HCT116 (cell line): ENCODE measurements at regions not wholly inside any gene's neighbourhood (a gene's known extent, or its start where the extent isn't known, plus 50 kb on each side); places are given as distances from the start of the nearest gene placed in this dataset.

Experiments
- ATAC-seq: fragments of 200-7000 bp; cut with Tn5 transposase; 2 replicates; pipeline ENCODE4 v1.9.1; 2020; ENCODE audit warnings: mild to moderate bottlenecking, moderate library complexity
- BruUV-seq: library from RNA; stranded (reverse); fragments of 400-500 nt; replicated peaks from 2 replicates; lab custom pipeline; 2021; lab: Mats Ljungman, UMichigan
- CTCF ChIA-PET: fragments of 300-600 bp; sonication (Branson Sonifier 250); formaldehyde crosslinking; loops from one replicate; lab custom pipeline; 2021; ENCODE audit warnings: antibody characterized with exemption; lab: Charles Lee
- POLR2A ChIA-PET: fragments of 300-600, 350-600 bp; sonication (Branson Sonifier 250); formaldehyde crosslinking; loops from one replicate; lab custom pipeline; 2021; ENCODE audit warnings: antibody characterized with exemption; lab: Charles Lee
- RAD21 ChIA-PET, 2 experiments: fragments of 300-600 bp; sonication (Branson Sonifier 250); formaldehyde crosslinking; loops; one replicate each; lab custom pipeline; 2023; ENCODE audit warnings: low total read pairs in 2 of 2; ENCODE audit not compliant: uncharacterized antibody in 2 of 2, unreplicated experiment in 2 of 2, low non-redundant PET in 1 of 2; lab: Charles Lee
- DNase-seq: peaks from one replicate; pipeline ENCODE4 v3.0.0-alpha.2; 2010; ENCODE audit warnings: low read depth, low spot score
- H2AFZ ChIP-seq: fragments of 200-600 bp; shearing (Covaris generic), sonication (generic); 2 replicates; pipeline ENCODE4 v1.6.1; 2017; ENCODE audit warnings: low read depth, mixed run types, mixed read lengths, antibody characterized with exemption, low read length; ENCODE audit not compliant: poor library complexity, severe bottlenecking
- H3K27ac ChIP-seq: 2 replicates; pipeline ENCODE4 v1.5.1; 2012; ENCODE audit warnings: low read depth, low read length
- H3K27me3 ChIP-seq: fragments of 200-600 bp; sonication (generic); 2 replicates; pipeline ENCODE4 v1.6.1; 2016; ENCODE audit warnings: mixed run types, low read length, mixed read lengths; ENCODE audit not compliant: insufficient read depth
- H3K36me3 ChIP-seq, 2 experiments: fragments of 200-500 bp in 1 of 2; fragments of 200-600 bp in 1 of 2; sonication (Bioruptor generic) in 1 of 2; sonication (generic) in 1 of 2; 2 replicates each; pipeline versions ENCODE4 v1.5.1 to v1.6.1; 2014 to 2016; ENCODE audit warnings: low read length in 2 of 2, inconsistent platforms in 1 of 2, mixed read lengths in 1 of 2, mixed run types in 1 of 2; ENCODE audit not compliant: insufficient read depth in 2 of 2, control insufficient read depth in 1 of 2
- H3K4me1 ChIP-seq, 2 experiments: fragments of 200-600 bp in 1 of 2; sonication (generic) in 1 of 2; 2 replicates each; pipeline versions ENCODE4 v1.5.1 to v1.6.1; 2012 to 2017; ENCODE audit warnings: low read length in 2 of 2, inconsistent platforms in 1 of 2, mild to moderate bottlenecking in 1 of 2, mixed read lengths in 1 of 2, mixed run types in 1 of 2, moderate library complexity in 1 of 2; ENCODE audit not compliant: insufficient read depth in 2 of 2, control insufficient read depth in 1 of 2
- H3K4me2 ChIP-seq: fragments of 200-600 bp; sonication (generic); 2 replicates; pipeline ENCODE4 v1.6.1; 2017; ENCODE audit warnings: mixed run types, low read length, mixed read lengths
- H3K4me3 ChIP-seq, 2 experiments: fragments of 200-600 bp in 1 of 2; sonication (generic) in 1 of 2; replicated peaks in 1 of 2; 2 replicates each; pipeline ENCODE4 v1.5.1; 2011 to 2016; ENCODE audit warnings: low read length in 2 of 2, control low read depth in 1 of 2, low read depth in 1 of 2, mild to moderate bottlenecking in 1 of 2, mixed read lengths in 1 of 2, mixed run types in 1 of 2
- H3K79me2 ChIP-seq: fragments of 200-600 bp; sonication (generic); 2 replicates; pipeline ENCODE4 v1.6.1; 2017; ENCODE audit warnings: mild to moderate bottlenecking, mixed run types, low read length, moderate library complexity, mixed read lengths; ENCODE audit not compliant: insufficient read depth
- H3K9ac ChIP-seq: fragments of 200-600 bp; sonication (generic); 2 replicates; pipeline ENCODE4 v1.6.1; 2016; ENCODE audit warnings: low read length, mixed read lengths
- H3K9me2 ChIP-seq: fragments of 200-600 bp; sonication (generic), shearing (Covaris generic); 2 replicates; pipeline ENCODE4 v1.6.1; 2017; ENCODE audit warnings: mixed run types, mild to moderate bottlenecking, moderate library complexity; ENCODE audit not compliant: insufficient read depth
- H3K9me3 ChIP-seq, 2 experiments: fragments of 200-500 bp in 1 of 2; fragments of 200-600 bp in 1 of 2; sonication (Bioruptor generic) in 1 of 2; sonication (generic) in 1 of 2; 2 replicates each; pipeline ENCODE4 v1.6.1; 2014 to 2017; ENCODE audit warnings: low read length in 2 of 2, mixed read lengths in 2 of 2, inconsistent platforms in 1 of 2, low read depth in 1 of 2, mild to moderate bottlenecking in 1 of 2, mixed run types in 1 of 2, moderate library complexity in 1 of 2; ENCODE audit not compliant: control insufficient read depth in 1 of 2, insufficient read depth in 1 of 2
- H4K20me1 ChIP-seq: fragments of 200-600 bp; sonication (generic), shearing (Covaris generic); 2 replicates; pipeline ENCODE4 v1.6.1; 2017; ENCODE audit warnings: mixed run types, mild to moderate bottlenecking, moderate library complexity; ENCODE audit not compliant: insufficient read depth
- EGR1 ChIP-seq: IDR thresholded peaks from 2 replicates; pipeline ENCODE4 v1.6.1; 2012; ENCODE audit warnings: low read depth
- EZH2 ChIP-seq: fragments of 200-600 bp; sonication (generic); IDR thresholded peaks from 2 replicates; pipeline ENCODE4 v1.6.1; 2017; ENCODE audit warnings: antibody characterized with exemption, mixed run types
- EZH2phosphoT487 ChIP-seq: fragments of 200-600 bp; IDR thresholded peaks from 2 replicates; pipeline ENCODE4 v1.6.1; 2018; ENCODE audit warnings: antibody characterized with exemption, borderline replicate concordance
- JUND ChIP-seq: IDR thresholded peaks from 2 replicates; pipeline ENCODE4 v1.6.1; 2012
- REST ChIP-seq: IDR thresholded peaks from 2 replicates; pipeline ENCODE4 v1.6.1; 2012; ENCODE audit warnings: low read depth
- SIN3A ChIP-seq: IDR thresholded peaks from 2 replicates; pipeline ENCODE4 v1.6.1; 2012; ENCODE audit warnings: low read depth
- ZNF274 ChIP-seq: fragments of 200-500 bp; sonication (Bioruptor generic); IDR thresholded peaks from 2 replicates; pipeline ENCODE4 v1.6.1; 2014; ENCODE audit warnings: mild to moderate bottlenecking, low read depth, low read length, inconsistent platforms
- intact Hi-C: fragments of 100-400 bp; cut with micrococcal nuclease; formaldehyde crosslinking; loops from 2 replicates; pipeline ENCODE4 v1.10.0; 2022
- TF ChIP-seq, protein P1 (sequence below): IDR thresholded peaks from 2 replicates; pipeline ENCODE4 v1.6.1; 2012
- TF ChIP-seq, protein P2 (sequence below), 3 experiments: fragments of 200-600 bp in 1 of 3; sonication (generic) in 1 of 3; IDR thresholded peaks in 2 of 3; conservative IDR thresholded peaks in 1 of 3; 2 replicates each; pipeline ENCODE4 v1.5.1; 2012 to 2017; ENCODE audit warnings: low read depth in 2 of 3, low read length in 2 of 3, antibody characterized with exemption in 1 of 3, borderline replicate concordance in 1 of 3, control low read depth in 1 of 3, mild to moderate bottlenecking in 1 of 3, mixed read lengths in 1 of 3, mixed run types in 1 of 3, moderate library complexity in 1 of 3; ENCODE audit not compliant: insufficient read depth in 1 of 3

GRCh38 chr3:19075037-19075436 is 73.3 kb upstream of the KCNH8 start:
- DNase-seq (no peak), ATAC-seq (no peak)
- Histone ChIP-seq H3K9me2 (no peaks in the 10 kb centered on the region), H3K9me3 (peaks cover 0 to 9% of the 10 kb centered on the region in 2 experiments; a peak in 1 of 4 replicates), H4K20me1 (no peaks in the 10 kb centered on the region), H3K36me3 (no peaks in the 10 kb centered on the region; a peak in 1 of 4 replicates), H3K27me3 (no peaks in the 10 kb centered on the region), H3K79me2 (no peaks in the 10 kb centered on the region), H3K4me1 (no peaks in the 10 kb centered on the region), H3K4me2 (no peak overlapping the region), H2AFZ (no peak overlapping the region), H3K9ac (no peak overlapping the region), H3K4me3 (no peak overlapping the region), H3K27ac (no peak overlapping the region)
- TF ChIP-seq EGR1, result no peak
- TF ChIP-seq, protein P1, sequence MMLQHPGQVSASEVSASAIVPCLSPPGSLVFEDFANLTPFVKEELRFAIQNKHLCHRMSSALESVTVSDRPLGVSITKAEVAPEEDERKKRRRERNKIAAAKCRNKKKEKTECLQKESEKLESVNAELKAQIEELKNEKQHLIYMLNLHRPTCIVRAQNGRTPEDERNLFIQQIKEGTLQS, result no peak
- no peak for TF ChIP-seq ZNF274
- TF ChIP-seq EZH2phosphoT487, result no peak
- no peak for TF ChIP-seq SIN3A
- TF ChIP-seq, protein P2, sequence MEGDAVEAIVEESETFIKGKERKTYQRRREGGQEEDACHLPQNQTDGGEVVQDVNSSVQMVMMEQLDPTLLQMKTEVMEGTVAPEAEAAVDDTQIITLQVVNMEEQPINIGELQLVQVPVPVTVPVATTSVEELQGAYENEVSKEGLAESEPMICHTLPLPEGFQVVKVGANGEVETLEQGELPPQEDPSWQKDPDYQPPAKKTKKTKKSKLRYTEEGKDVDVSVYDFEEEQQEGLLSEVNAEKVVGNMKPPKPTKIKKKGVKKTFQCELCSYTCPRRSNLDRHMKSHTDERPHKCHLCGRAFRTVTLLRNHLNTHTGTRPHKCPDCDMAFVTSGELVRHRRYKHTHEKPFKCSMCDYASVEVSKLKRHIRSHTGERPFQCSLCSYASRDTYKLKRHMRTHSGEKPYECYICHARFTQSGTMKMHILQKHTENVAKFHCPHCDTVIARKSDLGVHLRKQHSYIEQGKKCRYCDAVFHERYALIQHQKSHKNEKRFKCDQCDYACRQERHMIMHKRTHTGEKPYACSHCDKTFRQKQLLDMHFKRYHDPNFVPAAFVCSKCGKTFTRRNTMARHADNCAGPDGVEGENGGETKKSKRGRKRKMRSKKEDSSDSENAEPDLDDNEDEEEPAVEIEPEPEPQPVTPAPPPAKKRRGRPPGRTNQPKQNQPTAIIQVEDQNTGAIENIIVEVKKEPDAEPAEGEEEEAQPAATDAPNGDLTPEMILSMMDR (IDR thresholded peaks at IDR 0.05 in 2 of 3, conservative IDR thresholded peaks at IDR 0.05 in 1 of 3; ENCODE audit: borderline replicate concordance in 1 of 3, insufficient read depth in 1 of 3, low read depth in 2 of 3, low read length in 2 of 3), result no peak
- TF ChIP-seq JUND, result no peak
- no peak for TF ChIP-seq REST
- no peak for TF ChIP-seq EZH2
- ChIA-PET RAD21 (no interaction called here), CTCF (no interaction called here), POLR2A (no interaction called here)
- no TSS peak for BruUV-seq
- intact Hi-C loops, result no loop called here
